Stomach (tissue), 8 donors: ENCODE measurements at regions not wholly inside any gene's neighbourhood (a gene's known extent, or its start where the extent isn't known, plus 50 kb on each side); places are given as distances from the start of the nearest gene placed in this dataset.

Experiments used
- DNase-seq, 2 donors: peaks; one replicate each; pipeline versions ENCODE4 v3.0.0 to v3.0.0-alpha.2; 2013 to 2019
- H3K27ac ChIP-seq, 5 donors: fragments of 200-600 bp in 4 of 5; sonication (generic) in 4 of 5; one replicate each; pipeline ENCODE4 v1.5.1; 2013 to 2019; ENCODE audit warnings: mild to moderate bottlenecking in 1 of 5, moderate library complexity in 1 of 5
- H3K27me3 ChIP-seq, 3 donors: fragments of 200-600 bp; sonication (generic); one replicate each; pipeline ENCODE4 v1.5.1; 2017 to 2019; ENCODE audit warnings: mixed run types in 1 of 3
- H3K36me3 ChIP-seq, 4 donors: fragments of 200-600 bp; sonication (generic); 1 replicate in 3 of 4; 2 replicates in 1 of 4; pipeline ENCODE4 v1.5.1; 2016 to 2019
- H3K4me1 ChIP-seq, 4 donors: fragments of 200-600 bp; sonication (generic); one replicate each; pipeline ENCODE4 v1.5.1; 2016 to 2019
- H3K4me3 ChIP-seq, 4 donors: fragments of 200-600 bp; sonication (generic) in 3 of 4; one replicate each; pipeline ENCODE4 v1.5.1; 2016 to 2019; ENCODE audit warnings: mild to moderate bottlenecking in 1 of 4
- H3K9me3 ChIP-seq, 4 donors: fragments of 200-600 bp; sonication (generic); one replicate each; pipeline ENCODE4 v1.5.1; 2016 to 2019
- CTCF ChIP-seq, 7 experiments: fragments of 450-650 bp in 4 of 7; fragments of 200-600 bp in 3 of 7; sonication (generic) in 3 of 7; IDR thresholded peaks; one replicate each; pipeline ENCODE4 v1.5.1; 2016 to 2019; ENCODE audit warnings: antibody characterized with exemption in 7 of 7, control low read depth in 2 of 7, mild to moderate bottlenecking in 1 of 7
- EP300 ChIP-seq: sonication (generic); formaldehyde crosslinking; IDR thresholded peaks from one replicate; pipeline ENCODE4 v1.6.1; 2017; ENCODE audit warnings: antibody characterized with exemption
- POLR2A ChIP-seq, 4 donors: fragments of 450-650 bp; IDR thresholded peaks; one replicate each; pipeline ENCODE4 v1.6.1; 2016; ENCODE audit warnings: antibody characterized with exemption in 4 of 4, control low read depth in 2 of 4, mild to moderate bottlenecking in 1 of 4, moderate library complexity in 1 of 4
- POLR2AphosphoS5 ChIP-seq, 3 donors: sonication (generic); formaldehyde crosslinking; IDR thresholded peaks; one replicate each; pipeline ENCODE4 v1.6.1; 2016; ENCODE audit warnings: antibody characterized with exemption in 3 of 3
- WGBS, 5 donors: extraction: QIAGEN DNeasy Blood & Tissue Kit in 3 of 5; methylation state at CpG; one replicate each; pipeline versions ENCODE4 v1.1.5 to v1.1.7; 2013 to 2018; 5-methylcytosine and 5-hydroxymethylcytosine counted together
- intact Hi-C: fragments of 100-400 bp; cut with DNase I; formaldehyde crosslinking; loops from one replicate; pipeline ENCODE4 v1.15.1; 2023; ENCODE audit warnings: low total_unique reads
- donor health status: healthy with polysubstance abuse.
- donor health status: Bipolar disorder and iron deficiency.
- donor health status: healthy.

- 25 to 45% (median 30%) methylated on average over 1 of the region's 1 CpG for WGBS, 5 donors
- Histone ChIP-seq H3K9me3 (no peaks in the 10 kb centered on the region), H3K4me1 (no peaks in the 10 kb centered on the region), H3K27me3 (no peaks in the 10 kb centered on the region), H3K36me3 (no peaks in the 10 kb centered on the region), H3K27ac (no peak overlapping the region), H3K4me3 (no peak overlapping the region)
- DNase-seq: no peak
- intact Hi-C loops: no loop called here
- no peak for TF ChIP-seq EP300
- TF ChIP-seq POLR2AphosphoS5 (IDR thresholded peaks at IDR 0.05): no peak
- TF ChIP-seq CTCF (IDR thresholded peaks at IDR 0.05): no peak
Observed at GRCh38 chr4:83922402-83922801, 386.5 kb downstream of the GPAT3 start.

GRCh38 chr4:83921124-83921523, 385.2 kb downstream of the GPAT3 start:
- TF ChIP-seq POLR2AphosphoS5 (IDR thresholded peaks at IDR 0.05) (no peak), CTCF (IDR thresholded peaks at IDR 0.05) (no peak), POLR2A (IDR thresholded peaks at IDR 0.05) (no peak), EP300 (no peak)
- intact Hi-C loops: no loop called here
- H3K4me3 ChIP-seq: no peak overlapping the region
- WGBS, 5 donors: 94 to 97% (median 95%) methylated on average over 8 of the region's 8 CpGs
- H3K27me3 ChIP-seq: no peaks in the 10 kb centered on the region
- H3K36me3 ChIP-seq: no peaks in the 10 kb centered on the region
- no peak for DNase-seq
- no peaks in the 10 kb centered on the region for H3K9me3 ChIP-seq
- no peaks in the 10 kb centered on the region for H3K4me1 ChIP-seq
- H3K27ac ChIP-seq: no peak overlapping the region

GRCh38 chr4:83920375-83920774, 384.5 kb downstream of the GPAT3 start:
- Histone ChIP-seq H3K4me1 (no peaks in the 10 kb centered on the region), H3K27me3 (no peaks in the 10 kb centered on the region), H3K36me3 (no peaks in the 10 kb centered on the region), H3K4me3 (no peak overlapping the region), H3K27ac (no peak overlapping the region), H3K9me3 (no peaks in the 10 kb centered on the region)
- intact Hi-C loops: no loop called here
- no peak for DNase-seq
- WGBS, 5 donors: 74 to 83% (median 78%) methylated on average over 3 of the region's 3 CpGs
- TF ChIP-seq EP300 (no peak), POLR2A (IDR thresholded peaks at IDR 0.05) (no peak), POLR2AphosphoS5 (IDR thresholded peaks at IDR 0.05) (no peak), CTCF (IDR thresholded peaks at IDR 0.05) (no peak)

GRCh38 chr4:83917572-83917971, 381.7 kb downstream of the GPAT3 start:
- intact Hi-C loops: no loop called here
- no peaks in the 10 kb centered on the region for H3K4me1 ChIP-seq
- no peak for DNase-seq
- H3K36me3 ChIP-seq: no peaks in the 10 kb centered on the region
- no peaks in the 10 kb centered on the region for H3K9me3 ChIP-seq
- TF ChIP-seq CTCF (IDR thresholded peaks at IDR 0.05) (no peak), POLR2AphosphoS5 (IDR thresholded peaks at IDR 0.05) (no peak), EP300 (no peak), POLR2A (IDR thresholded peaks at IDR 0.05) (no peak)
- no peak overlapping the region for H3K27ac ChIP-seq
- no peak overlapping the region for H3K4me3 ChIP-seq
- WGBS, 5 donors: 74 to 84% (median 82%) methylated on average over 8 of the region's 8 CpGs
- H3K27me3 ChIP-seq: no peaks in the 10 kb centered on the region
